Colonic mucosa (tissue), 4 donors: ENCODE measurements at regions not wholly inside any gene's neighbourhood (a gene's known extent, or its start where the extent isn't known, plus 50 kb on each side); places are given as distances from the start of the nearest gene placed in this dataset.
A peak's percentile ranks its signal among the peaks of the same experiment; 100 is the strongest.

ENCODE experiments used
- DNase-seq: peaks from one replicate; pipeline ENCODE4 v3.0.0-alpha.2; 2020
- H3K27ac ChIP-seq: fragments of 200-600 bp; one replicate; pipeline ENCODE4 v1.8.0; 2021
- H3K27me3 ChIP-seq: fragments of 200-600 bp; one replicate; pipeline ENCODE4 v1.8.0; 2021
- H3K36me3 ChIP-seq: fragments of 200-600 bp; one replicate; pipeline ENCODE4 v1.8.0; 2021
- H3K4me1 ChIP-seq: fragments of 200-600 bp; one replicate; pipeline ENCODE4 v1.8.0; 2021; ENCODE audit warnings: mild to moderate bottlenecking
- H3K4me3 ChIP-seq: fragments of 200-600 bp; one replicate; pipeline ENCODE4 v1.8.0; 2021
- H3K9ac ChIP-seq, 2 donors: one replicate each; pipeline ENCODE4 v1.7.0; 2013; ENCODE audit warnings: control low read depth in 2 of 2, low read depth in 2 of 2, low read length in 2 of 2
- H3K9me3 ChIP-seq: fragments of 200-600 bp; one replicate; pipeline ENCODE4 v1.8.0; 2021
- CTCF ChIP-seq: fragments of 200-600 bp; IDR thresholded peaks from one replicate; pipeline ENCODE4 v1.8.0; 2022; ENCODE audit warnings: antibody characterized with exemption, mild to moderate bottlenecking
- intact Hi-C: fragments of 100-400 bp; cut with DNase I; formaldehyde crosslinking; loops from one replicate; pipeline ENCODE4 v1.14.1; 2022
- donor health status: healthy.
- donor health status: DM: no; HTN: no; CAD: no.
- donor health status: DM: no; HTN: no; CAD: no.

GRCh38 chr4:22969287-22969896, 276.7 kb downstream of the GBA3 start:
- H3K27ac ChIP-seq: no peak overlapping the region

GRCh38 chr4:22962295-22962694, 269.6 kb downstream of the GBA3 start:
- Histone ChIP-seq H3K9me3 (no peaks in the 10 kb centered on the region), H3K9ac (no peak overlapping the region), H3K36me3 (no peaks in the 10 kb centered on the region), H3K27me3 (no peaks in the 10 kb centered on the region), H3K27ac (no peak overlapping the region), H3K4me3 (no peak overlapping the region), H3K4me1 (no peaks in the 10 kb centered on the region)
- peak; percentile 29 for DNase-seq
- peak; percentile 20 for TF ChIP-seq CTCF
- intact Hi-C loops: no loop called here

More at GRCh38 chr4:22969287-22969896, 276.7 kb downstream of the GBA3 start:
- H3K27me3 ChIP-seq: no peaks in the 10 kb centered on the region
- no peak for TF ChIP-seq CTCF
- DNase-seq: peak; percentile 19
- no peaks in the 10 kb centered on the region for H3K4me1 ChIP-seq
- no peak overlapping the region for H3K4me3 ChIP-seq
- intact Hi-C loops: no loop called here
- no peak overlapping the region for H3K9ac ChIP-seq
- H3K36me3 ChIP-seq: no peaks in the 10 kb centered on the region
- H3K9me3 ChIP-seq: no peaks in the 10 kb centered on the region

DNA sequence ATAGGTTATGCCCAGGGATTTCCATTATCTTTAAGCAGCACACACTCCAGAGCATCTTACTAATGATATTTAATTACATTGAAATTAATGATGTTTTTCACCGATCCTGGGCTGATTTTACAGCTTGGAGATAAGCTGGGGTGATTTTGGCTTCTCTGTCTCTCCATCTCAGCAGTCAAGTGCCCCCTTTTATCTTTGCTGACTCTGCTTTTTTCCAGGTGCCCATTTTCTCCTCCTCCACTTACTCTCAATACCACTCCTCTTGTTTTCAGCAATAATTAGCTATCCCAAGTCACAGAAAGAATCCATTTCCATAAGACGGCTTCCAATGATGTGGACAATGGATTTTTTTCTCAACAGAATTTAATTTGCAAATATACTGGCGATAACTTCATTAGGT, 266.7 kb downstream of the GBA3 start:
- Histone ChIP-seq H3K27me3 (no peaks in the 10 kb centered on the region), H3K9ac (no peak overlapping the region), H3K4me3 (no peak overlapping the region), H3K36me3 (no peaks in the 10 kb centered on the region), H3K27ac (no peak overlapping the region), H3K9me3 (no peaks in the 10 kb centered on the region), H3K4me1 (no peaks in the 10 kb centered on the region)
- no peak for DNase-seq
- TF ChIP-seq CTCF: no peak
- intact Hi-C loops: no loop called here

- H3K9me3 ChIP-seq: no peaks in the 10 kb centered on the region
- intact Hi-C loops: no loop called here
- H3K36me3 ChIP-seq: no peaks in the 10 kb centered on the region
- no peak overlapping the region for H3K27ac ChIP-seq
- TF ChIP-seq CTCF: no peak
- H3K9ac ChIP-seq: no peak overlapping the region
- no peak overlapping the region for H3K4me3 ChIP-seq
- H3K27me3 ChIP-seq: no peaks in the 10 kb centered on the region
- no peaks in the 10 kb centered on the region for H3K4me1 ChIP-seq
- DNase-seq: no peak
These were observed 265.1 kb downstream of the GBA3 start for GRCh38 chr4:22957774-22958309.

GRCh38 chr4:22949161-22949855, 256.6 kb downstream of the GBA3 start:
- Histone ChIP-seq H3K36me3 (no peaks in the 10 kb centered on the region), H3K4me1 (no peaks in the 10 kb centered on the region), H3K9ac (no peak overlapping the region), H3K27me3 (no peaks in the 10 kb centered on the region), H3K9me3 (no peaks in the 10 kb centered on the region), H3K4me3 (no peak overlapping the region), H3K27ac (no peak overlapping the region)
- intact Hi-C loops: no loop called here
- DNase-seq: no peak
- no peak for TF ChIP-seq CTCF
